ENCODE measurements at regions not wholly inside any gene's neighbourhood (a gene's known extent, or its start where the extent isn't known, plus 50 kb on each side); places are given as distances from the start of the nearest gene placed in this dataset.

DNA sequence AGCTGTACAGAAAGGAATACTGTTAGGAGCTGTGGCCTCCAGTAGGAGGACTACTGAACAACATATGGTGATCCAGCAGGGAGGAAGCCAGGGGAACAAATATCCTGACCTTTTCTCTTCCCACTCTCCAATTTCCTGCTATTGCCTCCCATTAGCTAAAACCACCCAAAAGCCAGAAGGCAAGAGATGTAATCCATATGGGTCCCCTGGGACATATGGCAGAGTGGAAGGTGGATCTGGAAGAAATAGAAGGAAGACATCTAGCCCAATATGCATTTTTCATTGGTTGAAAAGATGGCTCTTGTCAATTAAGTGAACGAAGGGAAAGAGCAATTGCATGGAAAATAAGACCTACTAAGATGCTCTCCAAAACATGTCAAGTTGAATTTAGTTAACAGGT lies 167.2 kb downstream of the CNTN3 start:
- Histone ChIP-seq H4K5ac (ENCODE audit: insufficient read length, low read depth, low read length) (no peak overlapping the region), H3K79me2 (ENCODE audit: insufficient read depth, low read length) (no peaks in the 10 kb centered on the region), H3K9ac (ENCODE audit: extremely low read depth, insufficient read length, low read length) (no peak overlapping the region), H2AFZ (ENCODE audit: low read length) (no peak overlapping the region), H3K79me1 (ENCODE audit: insufficient read depth, low read depth, low read length, poor library complexity, severe bottlenecking) (no peaks in the 10 kb centered on the region), H3K18ac (ENCODE audit: insufficient read length, low read depth, low read length) (no peak overlapping the region), H3K4me1 (ENCODE audit: insufficient read depth, low read length) (no peaks in the 10 kb centered on the region), H3T11ph (ENCODE audit: low read length) (no peak overlapping the region), H3K56ac (ENCODE audit: insufficient read length, low read depth, low read length) (no peak overlapping the region), H4K8ac (replicated peaks; ENCODE audit: insufficient read length, low read depth, low read length) (no peak overlapping the region), H2BK120ac (ENCODE audit: low read depth, low read length, poor library complexity, severe bottlenecking) (no peak overlapping the region), H2BK15ac (ENCODE audit: low read depth, low read length) (no peak overlapping the region), H2BK20ac (ENCODE audit: low read depth, low read length, poor library complexity, severe bottlenecking) (no peak overlapping the region), H3K4ac (ENCODE audit: low read depth, low read length) (no peak overlapping the region), H3K27me3 (ENCODE audit: insufficient read depth, low read length) (no peaks in the 10 kb centered on the region), H2BK12ac (ENCODE audit: insufficient read length, low read depth, low read length) (no peak overlapping the region), H3K9me3 (ENCODE audit: control insufficient read depth, low read depth, low read length) (no peaks in the 10 kb centered on the region), H3K27ac (ENCODE audit: insufficient read length, low read depth, low read length) (no peak overlapping the region), H2AK5ac (ENCODE audit: insufficient read length, low read length) (no peak overlapping the region), H4K20me1 (ENCODE audit: control insufficient read depth, insufficient read depth, insufficient read length) (no peaks in the 10 kb centered on the region), H3K23me2 (ENCODE audit: insufficient read length, low read depth, low read length, poor library complexity, severe bottlenecking) (no peaks in the 10 kb centered on the region), H3K4me2 (ENCODE audit: insufficient read depth, insufficient read length, low read length) (no peak overlapping the region), H2BK5ac (ENCODE audit: insufficient read length, low read length) (no peak overlapping the region), H3K14ac (ENCODE audit: insufficient read depth, low read length) (no peak overlapping the region), H3K23ac (ENCODE audit: insufficient read length, low read depth, low read length) (no peak overlapping the region), H4K91ac (ENCODE audit: insufficient read length, low read depth, low read length) (no peak overlapping the region)
- Mint-ChIP-seq H3K4me3 (no peak overlapping the region), H3K4me1 (no peaks in the 10 kb centered on the region), H3K36me3 (ENCODE audit: insufficient read depth in 1 of 3, low read depth in 3 of 3) (no peaks in the 10 kb centered on the region), H3K9me3 (no peaks in the 10 kb centered on the region), H3K27ac (no peak overlapping the region; a peak in 1 of 7 replicates), H3K27me3 (ENCODE audit: low read depth) (no peaks in the 10 kb centered on the region)
- no peak for DNase-seq
- no CpG with 5 or more reads among the region's 1 CpG for WGBS (ENCODE audit: extremely low coverage, insufficient read length, low lambda C conversion rate)
- TF ChIP-seq, protein P1, sequence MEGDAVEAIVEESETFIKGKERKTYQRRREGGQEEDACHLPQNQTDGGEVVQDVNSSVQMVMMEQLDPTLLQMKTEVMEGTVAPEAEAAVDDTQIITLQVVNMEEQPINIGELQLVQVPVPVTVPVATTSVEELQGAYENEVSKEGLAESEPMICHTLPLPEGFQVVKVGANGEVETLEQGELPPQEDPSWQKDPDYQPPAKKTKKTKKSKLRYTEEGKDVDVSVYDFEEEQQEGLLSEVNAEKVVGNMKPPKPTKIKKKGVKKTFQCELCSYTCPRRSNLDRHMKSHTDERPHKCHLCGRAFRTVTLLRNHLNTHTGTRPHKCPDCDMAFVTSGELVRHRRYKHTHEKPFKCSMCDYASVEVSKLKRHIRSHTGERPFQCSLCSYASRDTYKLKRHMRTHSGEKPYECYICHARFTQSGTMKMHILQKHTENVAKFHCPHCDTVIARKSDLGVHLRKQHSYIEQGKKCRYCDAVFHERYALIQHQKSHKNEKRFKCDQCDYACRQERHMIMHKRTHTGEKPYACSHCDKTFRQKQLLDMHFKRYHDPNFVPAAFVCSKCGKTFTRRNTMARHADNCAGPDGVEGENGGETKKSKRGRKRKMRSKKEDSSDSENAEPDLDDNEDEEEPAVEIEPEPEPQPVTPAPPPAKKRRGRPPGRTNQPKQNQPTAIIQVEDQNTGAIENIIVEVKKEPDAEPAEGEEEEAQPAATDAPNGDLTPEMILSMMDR (conservative IDR thresholded peaks at IDR 0.05): no peak

Measured in H9 (cell line).